Progenitor cell of endocrine pancreas (in vitro differentiated cells): ENCODE measurements at regions not wholly inside any gene's neighbourhood (a gene's known extent, or its start where the extent isn't known, plus 50 kb on each side); places are given as distances from the start of the nearest gene placed in this dataset.

ENCODE experiments used
- DNase-seq: peaks from one replicate; pipeline ENCODE4 v3.0.0; 2021; ENCODE audit warnings: low spot score; ENCODE audit not compliant: unreplicated experiment
- H3K27ac Mint-ChIP-seq: 2 replicates; pipeline ENCODE4 v1.8.0; 2021; ENCODE audit warnings: mild to moderate bottlenecking, moderate library complexity, mixed read lengths
- H3K27me3 Mint-ChIP-seq: 2 replicates; pipeline ENCODE4 v1.8.0; 2021; ENCODE audit warnings: mixed read lengths
- H3K36me3 Mint-ChIP-seq: 2 replicates; pipeline ENCODE4 v1.8.0; 2022; ENCODE audit warnings: mixed read lengths; ENCODE audit not compliant: insufficient read depth
- H3K4me1 Mint-ChIP-seq: 2 replicates; pipeline ENCODE4 v1.8.0; 2021; ENCODE audit warnings: low read depth, mixed read lengths
- H3K4me3 Mint-ChIP-seq: 2 replicates; pipeline ENCODE4 v1.8.0; 2021; ENCODE audit warnings: low read depth, mild to moderate bottlenecking, moderate library complexity, mixed read lengths
- H3K9me3 Mint-ChIP-seq: 2 replicates; pipeline ENCODE4 v1.8.0; 2021; ENCODE audit warnings: low read depth, mixed read lengths
- CTCF ChIP-seq: fragments of 200-600 bp; sonication (generic); IDR thresholded peaks from one replicate; pipeline ENCODE4 v1.5.0; 2021; ENCODE audit warnings: antibody characterized with exemption, mild to moderate bottlenecking; ENCODE audit not compliant: unreplicated experiment

GRCh38 chr10:57015595-57016318 is 654.7 kb upstream of the ZWINT start:
- no peak for DNase-seq
- H3K27ac Mint-ChIP-seq, result no peak overlapping the region
- no peaks in the 10 kb centered on the region for H3K36me3 Mint-ChIP-seq
- no peak overlapping the region for H3K4me3 Mint-ChIP-seq
- no peak for TF ChIP-seq CTCF
- H3K9me3 Mint-ChIP-seq, result no peaks in the 10 kb centered on the region
- peaks cover 9% of the 10 kb centered on the region for H3K27me3 Mint-ChIP-seq
- H3K4me1 Mint-ChIP-seq, result peaks cover 2% of the 10 kb centered on the region

- H3K27me3 Mint-ChIP-seq, result peaks cover 9% of the 10 kb centered on the region
- no peaks in the 10 kb centered on the region for H3K36me3 Mint-ChIP-seq
- H3K9me3 Mint-ChIP-seq, result no peaks in the 10 kb centered on the region
- no peak for TF ChIP-seq CTCF
- no peak overlapping the region for H3K27ac Mint-ChIP-seq
- H3K4me1 Mint-ChIP-seq, result no peaks in the 10 kb centered on the region
- DNase-seq, result no peak
- H3K4me3 Mint-ChIP-seq, result no peak overlapping the region
Observed at GRCh38 chr10:57015187-57015586, 654.1 kb upstream of the ZWINT start.

GRCh38 chr10:57014758-57015157 is 653.7 kb upstream of the ZWINT start:
- Mint-ChIP-seq H3K36me3 (no peaks in the 10 kb centered on the region), H3K9me3 (no peaks in the 10 kb centered on the region), H3K4me3 (no peak overlapping the region), H3K27me3 (peaks cover 9% of the 10 kb centered on the region), H3K4me1 (no peaks in the 10 kb centered on the region), H3K27ac (no peak overlapping the region)
- no peak for TF ChIP-seq CTCF
- no peak for DNase-seq

- Mint-ChIP-seq H3K36me3 (no peaks in the 10 kb centered on the region), H3K4me3 (no peak overlapping the region), H3K4me1 (no peaks in the 10 kb centered on the region), H3K27me3 (no peaks in the 10 kb centered on the region), H3K27ac (no peak overlapping the region), H3K9me3 (no peaks in the 10 kb centered on the region)
- no peak for TF ChIP-seq CTCF
- no peak for DNase-seq
Observed at GRCh38 chr10:57008189-57008588, 647.1 kb upstream of the ZWINT start.

GRCh38 chr10:56991591-56992069 is 630.6 kb upstream of the ZWINT start:
- DNase-seq, result no peak
- Mint-ChIP-seq H3K27ac (no peak overlapping the region), H3K27me3 (no peaks in the 10 kb centered on the region), H3K36me3 (no peaks in the 10 kb centered on the region), H3K9me3 (no peaks in the 10 kb centered on the region), H3K4me1 (no peaks in the 10 kb centered on the region), H3K4me3 (no peak overlapping the region)
- no peak for TF ChIP-seq CTCF
